Sigmoid colon (tissue), 4 donors: ENCODE measurements at regions not wholly inside any gene's neighbourhood (a gene's known extent, or its start where the extent isn't known, plus 50 kb on each side); places are given as distances from the start of the nearest gene placed in this dataset.

ENCODE experiments used
- EP300 ChIP-seq, 4 donors: sonication (generic); formaldehyde crosslinking; IDR thresholded peaks; one replicate each; pipeline ENCODE4 v1.6.1; 2017; ENCODE audit warnings: antibody characterized with exemption in 4 of 4
- POLR2A ChIP-seq, 2 donors: fragments of 450-650 bp; IDR thresholded peaks; one replicate each; pipeline ENCODE4 v1.6.1; 2016; ENCODE audit warnings: antibody characterized with exemption in 2 of 2, mild to moderate bottlenecking in 2 of 2, moderate library complexity in 2 of 2
- POLR2AphosphoS5 ChIP-seq, 4 donors: sonication (generic); formaldehyde crosslinking; IDR thresholded peaks; one replicate each; pipeline ENCODE4 v1.6.1; 2017; ENCODE audit warnings: antibody characterized with exemption in 4 of 4
- TF ChIP-seq, protein P1 (sequence below), 4 experiments: fragments of 450-650 bp in 3 of 4; fragments of 200-600 bp in 1 of 4; IDR thresholded peaks; one replicate each; pipeline ENCODE4 v1.5.1; 2016 to 2019; ENCODE audit warnings: antibody characterized with exemption in 4 of 4, mild to moderate bottlenecking in 3 of 4, moderate library complexity in 2 of 4

DNA sequence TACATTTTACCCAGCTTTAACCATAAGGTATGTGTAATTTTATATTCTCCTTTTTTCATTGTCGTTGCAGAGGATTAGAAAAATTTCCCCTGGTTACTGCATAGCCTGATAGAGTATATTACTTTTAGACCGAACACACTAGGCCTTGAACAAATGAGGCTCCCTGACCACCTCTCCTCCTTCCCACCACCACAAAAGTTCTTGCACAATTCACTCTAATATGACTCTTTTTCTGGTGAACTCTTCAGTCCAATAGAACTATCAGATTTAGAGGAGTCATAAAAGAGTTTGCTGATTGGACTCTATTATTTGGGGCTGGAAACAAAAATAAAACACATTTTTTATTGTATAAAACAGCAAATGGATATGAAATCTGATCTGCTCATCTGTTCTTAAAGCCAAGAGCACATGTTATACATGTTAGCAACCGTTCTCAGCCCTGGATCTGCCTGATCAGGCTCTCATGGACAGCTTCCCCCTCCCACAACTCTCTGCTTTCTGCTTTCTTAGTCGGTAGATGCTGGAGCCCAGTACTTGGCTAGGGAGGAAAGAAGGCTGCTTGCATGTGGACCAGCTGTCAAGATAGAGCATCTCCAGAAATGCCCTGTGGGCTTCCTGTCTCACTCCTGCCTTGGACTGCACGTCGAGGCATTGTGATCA is 83.5 kb downstream of the CD164 start:
- TF ChIP-seq POLR2AphosphoS5 (IDR thresholded peaks at IDR 0.05), result peak in 1 of 4 donors; percentile 30
- TF ChIP-seq, protein P1, sequence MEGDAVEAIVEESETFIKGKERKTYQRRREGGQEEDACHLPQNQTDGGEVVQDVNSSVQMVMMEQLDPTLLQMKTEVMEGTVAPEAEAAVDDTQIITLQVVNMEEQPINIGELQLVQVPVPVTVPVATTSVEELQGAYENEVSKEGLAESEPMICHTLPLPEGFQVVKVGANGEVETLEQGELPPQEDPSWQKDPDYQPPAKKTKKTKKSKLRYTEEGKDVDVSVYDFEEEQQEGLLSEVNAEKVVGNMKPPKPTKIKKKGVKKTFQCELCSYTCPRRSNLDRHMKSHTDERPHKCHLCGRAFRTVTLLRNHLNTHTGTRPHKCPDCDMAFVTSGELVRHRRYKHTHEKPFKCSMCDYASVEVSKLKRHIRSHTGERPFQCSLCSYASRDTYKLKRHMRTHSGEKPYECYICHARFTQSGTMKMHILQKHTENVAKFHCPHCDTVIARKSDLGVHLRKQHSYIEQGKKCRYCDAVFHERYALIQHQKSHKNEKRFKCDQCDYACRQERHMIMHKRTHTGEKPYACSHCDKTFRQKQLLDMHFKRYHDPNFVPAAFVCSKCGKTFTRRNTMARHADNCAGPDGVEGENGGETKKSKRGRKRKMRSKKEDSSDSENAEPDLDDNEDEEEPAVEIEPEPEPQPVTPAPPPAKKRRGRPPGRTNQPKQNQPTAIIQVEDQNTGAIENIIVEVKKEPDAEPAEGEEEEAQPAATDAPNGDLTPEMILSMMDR (IDR thresholded peaks at IDR 0.05), result no peak
- no peak for TF ChIP-seq EP300 (IDR thresholded peaks at IDR 0.05)
- TF ChIP-seq POLR2A (IDR thresholded peaks at IDR 0.05), result no peak
